ENCODE measurements at regions not wholly inside any gene's neighbourhood (a gene's known extent, or its start where the extent isn't known, plus 50 kb on each side); places are given as distances from the start of the nearest gene placed in this dataset.

DNA sequence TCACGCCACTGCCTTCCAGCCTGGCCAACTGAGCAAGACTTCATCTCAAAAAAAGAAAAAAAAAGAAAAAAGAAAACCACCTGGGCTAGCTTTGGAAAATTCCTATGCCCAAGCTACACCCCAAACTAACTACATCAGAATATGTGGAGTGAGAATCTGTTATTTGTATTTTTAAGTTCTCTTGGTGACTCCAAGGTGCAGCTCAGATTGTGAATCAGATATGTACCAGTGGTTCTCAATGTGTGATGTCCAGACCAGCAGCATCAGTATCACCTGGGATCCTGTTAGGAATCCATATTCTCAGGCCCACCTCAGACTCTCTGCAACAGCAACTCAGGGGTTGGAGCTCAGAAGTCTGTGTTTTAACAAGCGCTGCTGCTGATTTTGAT is 376.8 kb downstream of the EDEM1 start (continued):
- TF ChIP-seq BACH1 (tag; IDR thresholded peaks at IDR 0.05) = peak; percentile 15; the same call in 1 of the 2 replicates
- no peak for TF ChIP-seq NBN (IDR thresholded peaks at IDR 0.05; ENCODE audit: low read depth)
- TF ChIP-seq TAF1 (IDR thresholded peaks at IDR 0.05; ENCODE audit: control insufficient read depth, extremely low read depth, insufficient read depth, low read length, severe bottlenecking) = no peak
- TF ChIP-seq, protein P1, sequence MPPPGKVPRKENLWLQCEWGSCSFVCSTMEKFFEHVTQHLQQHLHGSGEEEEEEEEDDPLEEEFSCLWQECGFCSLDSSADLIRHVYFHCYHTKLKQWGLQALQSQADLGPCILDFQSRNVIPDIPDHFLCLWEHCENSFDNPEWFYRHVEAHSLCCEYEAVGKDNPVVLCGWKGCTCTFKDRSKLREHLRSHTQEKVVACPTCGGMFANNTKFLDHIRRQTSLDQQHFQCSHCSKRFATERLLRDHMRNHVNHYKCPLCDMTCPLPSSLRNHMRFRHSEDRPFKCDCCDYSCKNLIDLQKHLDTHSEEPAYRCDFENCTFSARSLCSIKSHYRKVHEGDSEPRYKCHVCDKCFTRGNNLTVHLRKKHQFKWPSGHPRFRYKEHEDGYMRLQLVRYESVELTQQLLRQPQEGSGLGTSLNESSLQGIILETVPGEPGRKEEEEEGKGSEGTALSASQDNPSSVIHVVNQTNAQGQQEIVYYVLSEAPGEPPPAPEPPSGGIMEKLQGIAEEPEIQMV (tag; conservative IDR thresholded peaks at IDR 0.05; ENCODE audit: low read depth) = peak; percentile 67; the same call in 1 of the 2 replicates
- peak; percentile 81; the same call in 1 of the 2 replicates for TF ChIP-seq GTF2A2 (tag; IDR thresholded peaks at IDR 0.05)
- TF ChIP-seq ZSCAN32 (CRISPR knock-in tag; IDR thresholded peaks at IDR 0.05) = no peak
- TF ChIP-seq, protein P2, sequence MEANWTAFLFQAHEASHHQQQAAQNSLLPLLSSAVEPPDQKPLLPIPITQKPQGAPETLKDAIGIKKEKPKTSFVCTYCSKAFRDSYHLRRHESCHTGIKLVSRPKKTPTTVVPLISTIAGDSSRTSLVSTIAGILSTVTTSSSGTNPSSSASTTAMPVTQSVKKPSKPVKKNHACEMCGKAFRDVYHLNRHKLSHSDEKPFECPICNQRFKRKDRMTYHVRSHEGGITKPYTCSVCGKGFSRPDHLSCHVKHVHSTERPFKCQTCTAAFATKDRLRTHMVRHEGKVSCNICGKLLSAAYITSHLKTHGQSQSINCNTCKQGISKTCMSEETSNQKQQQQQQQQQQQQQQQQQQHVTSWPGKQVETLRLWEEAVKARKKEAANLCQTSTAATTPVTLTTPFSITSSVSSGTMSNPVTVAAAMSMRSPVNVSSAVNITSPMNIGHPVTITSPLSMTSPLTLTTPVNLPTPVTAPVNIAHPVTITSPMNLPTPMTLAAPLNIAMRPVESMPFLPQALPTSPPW (CRISPR knock-in tag; IDR thresholded peaks at IDR 0.05) = no peak
- TF ChIP-seq, protein P3, sequence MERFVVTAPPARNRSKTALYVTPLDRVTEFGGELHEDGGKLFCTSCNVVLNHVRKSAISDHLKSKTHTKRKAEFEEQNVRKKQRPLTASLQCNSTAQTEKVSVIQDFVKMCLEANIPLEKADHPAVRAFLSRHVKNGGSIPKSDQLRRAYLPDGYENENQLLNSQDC (CRISPR knock-in tag; IDR thresholded peaks at IDR 0.05) = no peak
- TF ChIP-seq, protein P4, sequence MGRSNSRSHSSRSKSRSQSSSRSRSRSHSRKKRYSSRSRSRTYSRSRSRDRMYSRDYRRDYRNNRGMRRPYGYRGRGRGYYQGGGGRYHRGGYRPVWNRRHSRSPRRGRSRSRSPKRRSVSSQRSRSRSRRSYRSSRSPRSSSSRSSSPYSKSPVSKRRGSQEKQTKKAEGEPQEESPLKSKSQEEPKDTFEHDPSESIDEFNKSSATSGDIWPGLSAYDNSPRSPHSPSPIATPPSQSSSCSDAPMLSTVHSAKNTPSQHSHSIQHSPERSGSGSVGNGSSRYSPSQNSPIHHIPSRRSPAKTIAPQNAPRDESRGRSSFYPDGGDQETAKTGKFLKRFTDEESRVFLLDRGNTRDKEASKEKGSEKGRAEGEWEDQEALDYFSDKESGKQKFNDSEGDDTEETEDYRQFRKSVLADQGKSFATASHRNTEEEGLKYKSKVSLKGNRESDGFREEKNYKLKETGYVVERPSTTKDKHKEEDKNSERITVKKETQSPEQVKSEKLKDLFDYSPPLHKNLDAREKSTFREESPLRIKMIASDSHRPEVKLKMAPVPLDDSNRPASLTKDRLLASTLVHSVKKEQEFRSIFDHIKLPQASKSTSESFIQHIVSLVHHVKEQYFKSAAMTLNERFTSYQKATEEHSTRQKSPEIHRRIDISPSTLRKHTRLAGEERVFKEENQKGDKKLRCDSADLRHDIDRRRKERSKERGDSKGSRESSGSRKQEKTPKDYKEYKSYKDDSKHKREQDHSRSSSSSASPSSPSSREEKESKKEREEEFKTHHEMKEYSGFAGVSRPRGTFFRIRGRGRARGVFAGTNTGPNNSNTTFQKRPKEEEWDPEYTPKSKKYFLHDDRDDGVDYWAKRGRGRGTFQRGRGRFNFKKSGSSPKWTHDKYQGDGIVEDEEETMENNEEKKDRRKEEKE (IDR thresholded peaks at IDR 0.05; ENCODE audit: borderline replicate concordance in 1 of 2, control insufficient read depth in 1 of 2, low read depth in 2 of 2, low read length in 1 of 2) = no peak
- TF ChIP-seq, protein P5, sequence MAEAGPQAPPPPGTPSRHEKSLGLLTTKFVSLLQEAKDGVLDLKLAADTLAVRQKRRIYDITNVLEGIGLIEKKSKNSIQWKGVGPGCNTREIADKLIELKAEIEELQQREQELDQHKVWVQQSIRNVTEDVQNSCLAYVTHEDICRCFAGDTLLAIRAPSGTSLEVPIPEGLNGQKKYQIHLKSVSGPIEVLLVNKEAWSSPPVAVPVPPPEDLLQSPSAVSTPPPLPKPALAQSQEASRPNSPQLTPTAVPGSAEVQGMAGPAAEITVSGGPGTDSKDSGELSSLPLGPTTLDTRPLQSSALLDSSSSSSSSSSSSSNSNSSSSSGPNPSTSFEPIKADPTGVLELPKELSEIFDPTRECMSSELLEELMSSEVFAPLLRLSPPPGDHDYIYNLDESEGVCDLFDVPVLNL (CRISPR knock-in tag; IDR thresholded peaks at IDR 0.05; ENCODE audit: low read depth) = no peak
- TF ChIP-seq NFRKB (IDR thresholded peaks at IDR 0.05; ENCODE audit: low read depth) = 0 out of 2 replicates have a peak, but pooled peaks have one; percentile 19
- TF ChIP-seq, protein P6, sequence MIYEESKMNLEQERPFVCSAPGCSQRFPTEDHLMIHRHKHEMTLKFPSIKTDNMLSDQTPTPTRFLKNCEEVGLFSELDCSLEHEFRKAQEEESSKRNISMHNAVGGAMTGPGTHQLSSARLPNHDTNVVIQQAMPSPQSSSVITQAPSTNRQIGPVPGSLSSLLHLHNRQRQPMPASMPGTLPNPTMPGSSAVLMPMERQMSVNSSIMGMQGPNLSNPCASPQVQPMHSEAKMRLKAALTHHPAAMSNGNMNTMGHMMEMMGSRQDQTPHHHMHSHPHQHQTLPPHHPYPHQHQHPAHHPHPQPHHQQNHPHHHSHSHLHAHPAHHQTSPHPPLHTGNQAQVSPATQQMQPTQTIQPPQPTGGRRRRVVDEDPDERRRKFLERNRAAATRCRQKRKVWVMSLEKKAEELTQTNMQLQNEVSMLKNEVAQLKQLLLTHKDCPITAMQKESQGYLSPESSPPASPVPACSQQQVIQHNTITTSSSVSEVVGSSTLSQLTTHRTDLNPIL (CRISPR knock-in tag; IDR thresholded peaks at IDR 0.05) = no peak
- TF ChIP-seq, protein P7, sequence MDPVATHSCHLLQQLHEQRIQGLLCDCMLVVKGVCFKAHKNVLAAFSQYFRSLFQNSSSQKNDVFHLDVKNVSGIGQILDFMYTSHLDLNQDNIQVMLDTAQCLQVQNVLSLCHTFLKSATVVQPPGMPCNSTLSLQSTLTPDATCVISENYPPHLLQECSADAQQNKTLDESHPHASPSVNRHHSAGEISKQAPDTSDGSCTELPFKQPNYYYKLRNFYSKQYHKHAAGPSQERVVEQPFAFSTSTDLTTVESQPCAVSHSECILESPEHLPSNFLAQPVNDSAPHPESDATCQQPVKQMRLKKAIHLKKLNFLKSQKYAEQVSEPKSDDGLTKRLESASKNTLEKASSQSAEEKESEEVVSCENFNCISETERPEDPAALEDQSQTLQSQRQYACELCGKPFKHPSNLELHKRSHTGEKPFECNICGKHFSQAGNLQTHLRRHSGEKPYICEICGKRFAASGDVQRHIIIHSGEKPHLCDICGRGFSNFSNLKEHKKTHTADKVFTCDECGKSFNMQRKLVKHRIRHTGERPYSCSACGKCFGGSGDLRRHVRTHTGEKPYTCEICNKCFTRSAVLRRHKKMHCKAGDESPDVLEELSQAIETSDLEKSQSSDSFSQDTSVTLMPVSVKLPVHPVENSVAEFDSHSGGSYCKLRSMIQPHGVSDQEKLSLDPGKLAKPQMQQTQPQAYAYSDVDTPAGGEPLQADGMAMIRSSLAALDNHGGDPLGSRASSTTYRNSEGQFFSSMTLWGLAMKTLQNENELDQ (CRISPR knock-in tag; IDR thresholded peaks at IDR 0.05; ENCODE audit: borderline replicate concordance) = no peak
- no peak for TF ChIP-seq SPI1 (IDR thresholded peaks at IDR 0.05; ENCODE audit: borderline replicate concordance, low read depth, low read length)
- TF ChIP-seq MECOM (CRISPR knock-in tag; IDR thresholded peaks at IDR 0.05) = no peak
